GM23248 (cell line): ENCODE measurements at regions not wholly inside any gene's neighbourhood (a gene's known extent, or its start where the extent isn't known, plus 50 kb on each side); places are given as distances from the start of the nearest gene placed in this dataset.

Source experiments
- EZH2 ChIP-seq: fragments of 200-600 bp; sonication (generic); IDR thresholded peaks from 2 replicates; pipeline ENCODE4 v1.6.1; 2018; ENCODE audit warnings: antibody characterized with exemption, mild to moderate bottlenecking; ENCODE audit not compliant: insufficient read depth, poor library complexity, severe bottlenecking
- EZH2phosphoT487 ChIP-seq: fragments of 200-600 bp; sonication (generic); IDR thresholded peaks from 2 replicates; pipeline ENCODE4 v1.6.1; 2018; ENCODE audit warnings: antibody characterized with exemption, moderate library complexity, mild to moderate bottlenecking, low read depth; ENCODE audit not compliant: insufficient read depth

- TF ChIP-seq EZH2 (no peak), EZH2phosphoT487 (no peak)
Measured at GRCh38 chr2:88866756-88867155, 175.3 kb downstream of the RPIA start.
